HG03060 (cell line): ENCODE measurements at regions not wholly inside any gene's neighbourhood (a gene's known extent, or its start where the extent isn't known, plus 50 kb on each side); places are given as distances from the start of the nearest gene placed in this dataset.

ENCODE experiments used
- ATAC-seq: cut with Tn5 transposase; IDR thresholded peaks from one replicate; pipeline ENCODE4 v1.9.1; 2021; ENCODE audit warnings: low read depth, moderate number of reproducible peaks; ENCODE audit not compliant: unreplicated experiment

DNA sequence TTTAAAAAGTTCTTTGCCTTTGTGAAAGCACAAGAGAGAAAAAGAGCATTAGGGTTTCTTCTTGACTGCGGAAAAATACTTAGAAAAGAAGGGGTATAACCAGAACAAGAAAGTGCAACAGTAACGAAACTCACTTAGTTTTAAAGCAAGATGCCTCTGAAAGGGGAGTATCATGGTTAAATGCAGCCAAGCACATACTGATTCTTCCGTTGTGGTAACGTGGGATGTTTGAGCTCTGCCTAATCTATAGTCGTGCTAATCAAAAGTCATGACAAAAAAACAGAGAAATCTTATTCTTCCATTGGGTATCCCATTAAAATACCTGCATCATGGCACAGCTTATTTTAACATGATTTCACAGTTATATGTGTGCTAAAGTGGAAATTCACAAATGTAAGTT lies 187.8 kb upstream of the LRFN5 start:
- no peak for ATAC-seq

DNA sequence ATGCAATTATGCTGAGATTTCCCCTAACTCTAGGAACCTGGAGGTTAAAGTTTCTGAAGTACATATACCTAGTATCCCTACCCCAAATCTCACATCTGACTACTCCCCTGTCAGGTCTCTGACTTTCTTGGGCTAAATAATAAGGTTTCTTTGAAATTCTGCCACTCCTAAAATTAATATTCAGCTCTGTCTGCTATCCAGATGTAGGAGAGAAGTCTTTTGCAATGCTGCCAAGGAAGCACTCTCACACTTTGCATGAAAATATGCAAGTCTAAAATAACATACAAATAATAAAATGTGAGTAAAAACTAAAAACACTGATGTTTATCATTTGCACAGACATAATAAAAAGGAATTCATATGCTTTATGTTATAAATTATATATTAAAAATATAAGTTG lies 196.9 kb upstream of the LRFN5 start:
- ATAC-seq = no peak

DNA sequence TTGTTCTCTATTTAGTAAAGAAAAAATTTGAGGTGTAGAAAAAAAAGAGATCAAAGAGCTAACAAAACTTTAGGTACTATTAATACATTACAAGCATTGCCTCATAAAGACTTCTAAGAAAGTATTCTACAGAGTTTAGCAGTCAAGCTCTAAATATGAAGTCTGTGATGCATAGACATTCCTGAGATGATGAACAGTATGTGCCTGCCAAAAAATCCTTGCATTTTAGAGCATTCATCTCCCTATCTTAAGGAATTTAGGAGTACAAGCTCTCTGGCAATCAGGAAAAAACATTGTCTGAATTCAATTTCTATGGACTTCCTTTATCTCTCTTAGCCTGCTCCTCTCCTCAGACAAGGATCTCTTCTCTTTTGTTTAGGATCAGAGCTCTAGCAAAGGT lies 202.6 kb upstream of the LRFN5 start:
- no peak for ATAC-seq

DNA sequence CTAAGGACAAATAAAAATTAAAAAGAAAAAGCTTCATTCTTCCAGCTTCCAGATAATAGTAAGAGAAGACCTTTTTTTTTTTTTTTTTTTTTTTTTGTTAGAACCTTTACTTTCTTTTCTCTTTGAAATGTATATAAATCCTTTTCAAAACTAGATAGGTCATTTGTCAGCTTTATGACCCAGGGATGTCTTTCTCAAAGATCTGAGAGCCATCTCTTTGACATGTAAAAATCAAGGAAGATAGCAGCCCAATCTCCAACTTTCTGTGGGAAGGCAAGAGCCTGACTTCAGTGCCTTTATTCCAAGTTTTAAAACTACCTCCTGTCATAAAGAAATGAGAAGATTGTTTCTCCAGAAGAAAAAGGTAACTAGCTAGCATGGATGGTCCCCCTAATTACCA lies 203.3 kb upstream of the LRFN5 start:
- no peak for ATAC-seq

DNA sequence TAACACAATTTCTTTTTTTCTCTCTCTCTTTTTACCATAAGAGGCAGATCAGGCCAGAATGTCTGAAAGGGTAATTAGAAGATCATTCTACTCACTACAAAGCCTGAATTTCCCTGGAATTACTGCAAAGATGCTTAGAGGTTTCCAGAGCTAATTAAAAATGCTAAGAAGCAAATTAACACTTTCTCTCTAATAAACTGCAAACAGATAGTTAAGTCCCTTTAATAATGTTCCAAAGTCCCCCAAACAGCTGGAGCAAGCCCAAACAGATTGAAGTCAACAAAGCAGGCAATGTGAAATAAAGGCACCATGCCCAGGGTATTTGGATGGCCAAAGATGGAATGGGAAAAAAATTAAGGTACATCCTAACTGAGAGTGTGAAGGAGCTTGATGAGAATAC lies 208.8 kb upstream of the LRFN5 start:
- no peak for ATAC-seq

DNA sequence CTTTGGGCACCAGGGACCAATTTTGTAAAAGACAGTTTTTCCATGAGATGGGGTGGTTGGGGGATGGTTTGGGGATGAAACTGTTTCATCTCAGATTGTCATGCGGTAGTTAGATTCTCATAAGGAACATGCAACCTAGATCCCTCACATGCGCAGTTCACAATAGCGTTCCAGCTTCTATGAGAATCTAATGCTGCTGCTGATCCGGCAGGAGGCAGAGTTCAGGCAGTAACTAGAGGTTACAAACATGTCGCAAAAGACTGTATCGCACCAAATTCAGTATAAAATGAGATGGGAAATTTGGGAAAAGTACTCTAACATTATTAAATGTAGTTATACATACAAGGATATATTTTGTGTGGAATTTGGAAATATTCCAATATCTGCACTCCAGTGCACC lies 213.2 kb upstream of the LRFN5 start:
- no peak for ATAC-seq

DNA sequence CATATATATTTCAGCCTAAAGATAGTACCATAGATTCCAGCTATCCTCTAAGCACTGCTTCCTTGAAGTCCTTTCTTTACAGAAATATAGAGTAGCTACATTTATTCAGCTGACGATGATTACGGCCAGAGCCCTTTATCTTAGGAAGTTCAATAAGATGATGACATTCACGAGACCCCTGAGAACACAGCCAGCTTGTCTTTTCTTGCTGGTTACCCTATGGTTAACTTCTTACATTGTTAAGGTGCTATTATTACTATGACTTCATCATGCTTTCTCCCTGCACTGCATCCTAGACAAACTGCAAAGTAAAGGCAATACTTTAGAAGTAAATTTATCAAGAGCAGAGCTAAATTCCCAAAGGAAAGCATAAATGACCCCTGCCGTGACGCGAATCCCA lies 214.4 kb upstream of the LRFN5 start:
- ATAC-seq = no peak

DNA sequence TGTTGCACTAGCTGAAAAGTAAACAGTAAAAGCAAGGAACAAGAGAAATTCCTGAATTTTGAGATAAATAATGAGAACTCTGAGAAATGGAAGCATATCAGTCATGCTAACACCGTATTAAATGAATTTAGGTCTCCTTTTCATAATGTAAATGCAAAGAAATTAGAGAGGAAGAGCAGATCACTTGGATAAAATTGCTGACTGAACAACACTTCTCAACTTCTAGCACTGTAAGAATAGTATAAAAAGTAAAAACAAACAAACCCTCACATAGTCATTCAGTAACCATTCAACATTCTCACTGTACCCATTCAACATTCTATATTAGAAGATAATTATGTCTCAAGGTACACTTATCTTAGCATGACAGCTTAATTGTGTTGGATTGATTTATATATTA lies 217.3 kb upstream of the LRFN5 start:
- no peak for ATAC-seq

DNA sequence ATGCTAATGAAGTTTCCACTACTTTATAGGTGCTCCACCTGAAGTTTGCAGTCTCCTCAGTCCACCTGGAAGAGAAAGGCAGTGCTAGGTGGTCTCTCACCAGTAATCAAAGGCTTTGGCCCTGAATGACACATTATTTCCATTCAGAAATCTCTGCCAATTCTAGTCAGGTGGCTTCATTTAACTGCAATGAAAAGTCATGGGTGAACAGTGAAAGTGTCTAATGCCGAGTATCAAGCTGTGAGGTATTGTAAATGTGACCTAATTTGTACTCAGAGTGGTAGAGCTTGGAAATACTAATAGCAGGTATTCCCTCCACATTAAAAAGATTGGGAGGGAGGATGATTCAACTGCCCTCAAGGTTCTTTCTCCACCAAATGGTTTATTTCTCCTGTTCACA lies 220.9 kb upstream of the LRFN5 start:
- no peak for ATAC-seq

DNA sequence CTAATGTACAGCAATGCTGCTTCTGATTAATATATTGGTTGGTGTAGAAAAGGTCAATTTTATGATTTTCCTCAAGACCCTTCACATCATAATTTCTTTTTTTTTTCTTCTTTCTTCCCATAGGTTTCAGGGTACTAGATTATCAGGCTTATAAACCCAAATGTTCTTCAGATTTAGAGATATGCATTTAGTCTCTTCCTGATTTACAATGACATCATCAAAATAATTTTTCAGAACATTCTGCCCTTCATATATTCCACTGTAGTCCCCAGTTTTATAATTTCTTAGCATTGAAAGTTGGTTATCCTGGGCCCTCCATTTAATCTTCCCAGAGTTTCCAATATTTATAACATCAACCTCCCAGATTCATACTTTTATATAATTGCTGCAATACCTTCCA lies 226.7 kb upstream of the LRFN5 start:
- ATAC-seq = no peak

DNA sequence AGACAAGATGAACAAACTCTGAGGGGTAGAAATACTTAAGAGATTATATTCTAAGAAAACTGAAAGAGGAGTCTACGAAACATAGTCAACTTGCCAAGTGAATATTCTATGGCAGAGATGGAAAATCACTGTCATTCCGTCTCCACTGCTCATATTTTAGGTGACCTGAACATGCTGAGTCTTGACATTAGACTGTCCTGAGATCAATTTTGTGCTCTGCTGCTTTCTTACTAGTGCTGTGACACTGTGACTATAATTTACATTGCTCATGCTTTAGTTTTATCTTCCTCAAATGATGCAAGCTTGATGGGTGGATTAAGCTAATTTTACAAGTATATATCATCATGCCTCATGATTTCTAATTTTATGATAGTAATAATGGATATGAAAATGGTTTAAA lies 228.2 kb upstream of the LRFN5 start:
- no peak for ATAC-seq

DNA sequence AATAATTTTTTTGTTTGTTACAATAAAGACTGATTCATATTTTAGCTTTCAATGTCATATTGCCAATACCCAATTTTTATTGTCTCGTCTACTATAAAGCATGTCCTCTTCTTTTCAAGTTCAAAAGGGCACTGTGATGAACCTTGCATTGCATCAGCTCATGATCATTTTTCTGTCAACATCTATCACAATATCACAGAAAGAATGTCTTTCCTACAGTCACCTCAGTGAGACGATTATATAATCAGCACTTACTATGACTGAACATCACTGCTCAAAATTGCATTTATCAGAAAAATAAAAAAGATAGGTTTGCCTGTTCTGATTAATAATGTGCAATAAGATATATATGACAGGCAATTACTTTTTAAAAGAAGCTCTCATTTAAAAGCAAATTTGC lies 228.7 kb upstream of the LRFN5 start:
- no peak for ATAC-seq

DNA sequence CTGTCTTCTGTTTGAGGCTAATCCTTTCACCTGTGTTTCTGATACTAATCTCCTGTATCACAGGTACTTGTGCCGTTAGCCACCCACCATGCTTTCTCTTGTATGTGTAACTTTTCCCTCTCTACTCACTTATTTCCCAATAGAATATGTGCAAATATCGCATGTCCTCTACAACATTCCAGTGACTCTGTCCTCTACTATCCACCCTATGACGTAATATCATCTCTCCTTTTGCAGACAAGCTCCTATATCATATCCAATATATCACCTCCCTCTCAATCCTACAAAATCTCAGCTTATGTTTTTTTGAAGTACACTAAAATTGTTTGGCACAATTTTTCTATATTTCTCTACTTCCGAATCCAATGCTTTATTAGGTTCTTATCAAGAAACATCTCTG lies 232.6 kb upstream of the LRFN5 start:
- no peak for ATAC-seq

DNA sequence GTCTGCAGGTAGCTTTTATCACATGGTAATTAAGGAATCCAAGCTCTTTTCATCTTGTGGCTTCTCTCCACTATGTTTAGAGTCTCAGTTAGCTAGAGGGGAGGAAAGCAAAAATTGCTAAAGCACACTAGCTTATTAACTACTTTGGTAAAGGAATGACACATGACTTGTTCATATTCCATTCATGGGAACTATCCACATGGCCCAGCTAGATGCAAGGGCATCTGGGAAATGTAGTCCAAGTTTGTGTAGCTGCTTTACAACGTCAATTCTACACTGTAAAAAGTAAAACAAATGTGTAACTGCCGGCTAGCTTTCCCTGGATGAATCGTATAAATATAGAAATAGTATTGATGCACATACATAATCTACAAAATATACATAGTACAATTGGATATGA lies 244.5 kb upstream of the LRFN5 start:
- no peak for ATAC-seq

DNA sequence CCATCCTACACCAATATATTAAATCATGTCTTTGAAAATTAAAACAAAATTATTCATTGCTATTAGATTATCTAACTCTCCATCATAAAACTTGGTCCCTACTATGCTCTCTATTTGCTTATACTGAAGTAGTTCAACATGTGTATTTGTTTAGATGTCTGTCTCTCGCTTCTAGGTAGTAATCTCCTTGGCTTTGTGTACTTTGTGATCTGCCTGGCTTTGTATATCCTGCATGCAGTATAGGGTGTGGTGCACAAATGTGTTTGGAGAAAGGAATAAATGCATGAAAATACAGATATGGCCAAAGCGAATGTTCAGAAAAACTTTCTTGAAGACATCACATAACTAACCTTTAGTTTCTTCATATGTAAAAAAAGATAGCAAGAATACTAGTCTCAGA lies 246.6 kb upstream of the LRFN5 start:
- no peak for ATAC-seq

DNA sequence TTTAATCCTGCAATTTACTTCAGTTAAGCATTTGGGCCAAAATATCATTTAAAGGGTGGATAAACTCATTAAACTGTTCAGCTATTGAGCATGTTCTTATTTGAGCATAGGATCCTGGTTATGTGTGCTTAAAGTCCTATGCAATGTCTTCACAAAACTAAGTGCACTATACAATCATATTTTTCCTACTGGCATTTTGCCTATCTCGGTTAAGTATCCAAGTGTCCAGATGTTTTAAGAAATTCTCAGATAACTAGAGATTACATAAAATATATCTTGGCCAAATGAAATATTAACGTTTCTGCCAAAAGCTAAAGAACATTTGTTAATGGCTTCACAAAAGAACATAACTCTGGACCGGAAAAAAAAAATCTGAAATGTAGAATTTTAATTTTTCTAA lies 250.8 kb upstream of the LRFN5 start:
- ATAC-seq = no peak

DNA sequence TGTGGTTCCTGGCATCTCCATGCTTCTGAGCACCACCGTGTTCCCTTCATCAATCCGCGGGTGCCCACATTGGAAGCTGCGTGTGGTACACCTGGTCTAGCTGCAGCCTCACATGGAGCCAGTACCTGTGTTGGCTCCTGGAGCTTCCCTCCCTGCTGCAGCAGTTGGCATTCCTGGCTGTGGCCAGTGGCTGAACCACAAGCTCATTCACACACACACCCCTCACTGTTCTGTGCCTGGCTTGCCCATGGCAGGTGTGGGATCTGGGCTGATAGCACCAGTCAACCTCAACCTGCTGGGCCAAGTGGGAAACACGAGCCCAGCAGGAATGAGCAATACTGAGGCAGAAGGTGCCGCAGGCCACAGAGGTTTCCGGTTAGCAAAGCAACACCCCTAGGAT lies 256.2 kb upstream of the LRFN5 start:
- no peak for ATAC-seq

DNA sequence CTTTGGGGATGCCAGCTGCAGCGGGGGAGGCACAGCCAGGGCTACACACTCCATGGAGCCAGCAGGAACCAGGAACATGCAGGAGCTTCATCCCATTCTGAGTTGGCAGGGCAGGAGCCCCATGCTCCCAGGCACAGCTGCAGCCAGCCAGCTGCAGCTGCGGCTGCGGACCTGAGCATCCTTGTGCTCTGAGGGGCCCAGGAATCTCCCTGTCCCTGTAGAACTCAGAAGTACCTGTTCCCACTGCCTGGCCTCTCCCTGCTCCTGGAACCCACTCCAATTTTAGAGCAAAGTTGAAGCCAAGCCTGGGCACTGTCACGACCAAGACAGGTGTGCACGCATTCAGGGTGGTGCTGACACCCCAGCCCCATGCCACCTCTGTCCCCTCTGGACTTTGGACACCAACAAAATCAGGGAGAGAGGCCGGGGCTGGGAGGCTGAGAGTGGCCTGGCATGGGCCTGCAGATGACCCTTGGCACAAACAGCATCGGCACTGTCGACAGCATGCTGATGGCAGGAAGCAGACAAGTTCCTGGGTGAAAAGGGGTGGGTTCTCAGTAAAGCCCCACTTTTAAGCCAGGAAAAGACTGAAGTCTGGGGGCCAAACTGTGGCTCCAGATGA lies 257.3 kb upstream of the LRFN5 start:
- ATAC-seq = no peak

DNA sequence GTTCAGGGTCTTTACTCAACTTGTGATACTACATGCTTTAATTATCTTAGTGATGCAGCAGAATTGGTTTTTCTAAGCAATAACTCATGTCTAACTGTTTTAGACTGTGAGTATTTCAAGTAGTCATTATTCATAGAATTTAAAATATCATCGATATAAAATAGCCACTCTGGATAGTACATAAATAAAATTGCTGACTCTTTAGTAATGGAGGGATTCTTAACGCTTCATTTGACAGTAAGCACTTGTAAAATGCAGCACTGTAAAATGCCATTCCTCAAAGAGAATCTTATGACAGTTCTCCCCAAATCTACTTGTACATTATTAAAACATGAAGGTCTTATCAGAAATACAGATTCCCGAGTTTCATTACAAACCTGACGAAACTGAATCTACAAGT lies 262.8 kb upstream of the LRFN5 start:
- ATAC-seq = no peak

DNA sequence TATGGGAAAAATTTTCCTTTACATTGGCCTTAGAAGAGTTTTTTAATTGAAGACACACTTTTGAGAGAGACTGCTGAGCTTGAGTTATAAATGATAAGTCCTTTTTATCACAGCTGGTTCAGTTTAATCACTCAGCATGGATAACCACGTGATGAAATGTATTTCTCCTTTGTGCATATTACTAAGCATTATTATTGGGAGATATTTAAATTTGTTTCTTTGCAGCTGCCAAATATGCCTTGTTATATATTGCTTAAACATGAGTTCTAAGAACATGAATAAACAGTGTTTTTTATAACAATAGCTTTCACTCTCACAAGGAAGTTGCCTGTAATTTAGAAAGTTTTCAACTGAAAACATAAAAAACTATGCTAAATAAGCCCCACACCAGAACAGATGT lies 293.5 kb upstream of the LRFN5 start:
- no peak for ATAC-seq

DNA sequence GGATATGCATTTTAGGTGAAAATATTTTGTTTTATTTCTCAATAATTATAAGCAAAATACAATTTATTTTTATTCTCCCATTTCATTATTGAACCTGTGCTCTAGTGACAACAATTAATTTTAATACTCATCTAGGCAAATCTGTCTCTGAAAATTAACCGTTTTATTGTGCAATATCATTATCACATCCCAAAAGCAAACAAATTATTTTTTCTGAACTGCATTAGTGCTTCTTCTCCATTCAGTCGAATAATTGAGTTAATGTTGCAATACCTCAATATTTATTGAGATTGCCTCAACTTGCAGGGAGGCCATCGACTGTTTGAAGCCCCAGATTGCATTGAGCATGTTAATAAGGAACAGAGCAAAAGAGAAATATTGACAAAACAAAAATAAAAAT lies 303.2 kb upstream of the LRFN5 start:
- ATAC-seq = no peak

DNA sequence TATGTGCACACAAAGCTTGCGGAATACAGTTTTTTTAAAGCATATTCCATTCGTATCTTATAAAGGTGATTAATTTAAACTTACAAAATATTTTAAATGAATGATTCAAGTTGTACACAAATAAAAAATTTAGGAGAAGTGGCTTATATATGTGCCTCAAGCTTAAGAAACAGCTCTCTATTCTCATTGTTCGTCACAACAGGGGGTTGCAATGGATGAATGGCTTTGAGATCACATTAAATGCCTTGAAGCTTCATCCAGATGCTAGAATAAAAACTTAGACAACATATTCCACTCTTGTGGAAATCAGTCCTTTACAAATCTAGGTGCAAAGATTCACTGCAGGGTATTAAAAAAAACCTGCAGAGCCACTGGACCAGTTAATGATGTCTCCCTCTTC lies 303.9 kb upstream of the LRFN5 start:
- no peak for ATAC-seq

DNA sequence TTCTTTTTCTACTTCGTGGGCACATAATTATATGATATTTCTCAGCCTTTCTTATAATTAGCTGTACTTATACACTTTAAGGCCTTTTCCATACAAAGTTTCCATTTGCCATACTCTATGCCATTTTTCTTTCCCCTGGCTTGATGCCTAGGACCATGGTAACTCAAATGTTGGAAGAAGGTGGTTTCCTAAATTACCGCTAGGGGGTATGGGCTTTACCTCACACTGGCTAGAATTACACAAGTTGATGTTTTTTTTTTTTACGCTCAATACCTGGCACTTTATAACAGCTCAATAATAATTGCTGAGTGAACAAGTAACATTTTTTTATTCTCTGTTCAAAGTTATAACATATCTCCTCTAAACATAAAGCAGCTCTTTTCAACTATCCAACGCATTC lies 306.8 kb upstream of the LRFN5 start:
- ATAC-seq = no peak
